Osteocyte (in vitro differentiated cells): ENCODE measurements at regions not wholly inside any gene's neighbourhood (a gene's known extent, or its start where the extent isn't known, plus 50 kb on each side); places are given as distances from the start of the nearest gene placed in this dataset.

Experiments used
- DNase-seq: peaks from one replicate; pipeline ENCODE4 v3.0.0; 2021; ENCODE audit warnings: mixed read lengths; ENCODE audit not compliant: unreplicated experiment; ENCODE audit errors: extremely low spot score
- H3K27ac Mint-ChIP-seq: one replicate; pipeline ENCODE4 v1.8.0; 2021; ENCODE audit warnings: mild to moderate bottlenecking, mixed read lengths; ENCODE audit not compliant: unreplicated experiment
- H3K27me3 Mint-ChIP-seq: one replicate; pipeline ENCODE4 v1.8.0; 2021; ENCODE audit warnings: mixed read lengths; ENCODE audit not compliant: unreplicated experiment
- H3K36me3 Mint-ChIP-seq: one replicate; pipeline ENCODE4 v1.8.0; 2021; ENCODE audit warnings: mixed read lengths; ENCODE audit not compliant: unreplicated experiment
- H3K4me1 Mint-ChIP-seq: one replicate; pipeline ENCODE4 v1.8.0; 2021; ENCODE audit warnings: mixed read lengths; ENCODE audit not compliant: unreplicated experiment
- H3K4me3 Mint-ChIP-seq: one replicate; pipeline ENCODE4 v1.8.0; 2021; ENCODE audit warnings: mild to moderate bottlenecking, moderate library complexity, mixed read lengths; ENCODE audit not compliant: unreplicated experiment
- H3K9me3 Mint-ChIP-seq: one replicate; pipeline ENCODE4 v1.8.0; 2021; ENCODE audit warnings: mixed read lengths; ENCODE audit not compliant: unreplicated experiment
- CTCF ChIP-seq: fragments of 200-600 bp; sonication (generic); IDR thresholded peaks from 2 replicates; pipeline ENCODE4 v1.5.0; 2021; ENCODE audit warnings: antibody characterized with exemption, mild to moderate bottlenecking, moderate library complexity

- no peak overlapping the region for H3K4me3 Mint-ChIP-seq
- H3K9me3 Mint-ChIP-seq: peaks cover 20% of the 10 kb centered on the region
- no peak overlapping the region for H3K27ac Mint-ChIP-seq
- H3K36me3 Mint-ChIP-seq: no peaks in the 10 kb centered on the region
- no peaks in the 10 kb centered on the region for H3K4me1 Mint-ChIP-seq
- no peak for TF ChIP-seq CTCF
- no peaks in the 10 kb centered on the region for H3K27me3 Mint-ChIP-seq
- DNase-seq: no peak
These were observed 492.4 kb upstream of the SORCS1 start for GRCh38 chr10:107656932-107657331.

- Mint-ChIP-seq H3K36me3 (no peaks in the 10 kb centered on the region), H3K9me3 (peaks cover 14% of the 10 kb centered on the region), H3K4me1 (no peaks in the 10 kb centered on the region), H3K4me3 (peak overlapping the region; percentile 69), H3K27ac (peak overlapping the region; percentile 43), H3K27me3 (no peaks in the 10 kb centered on the region)
- TF ChIP-seq CTCF: no peak
- DNase-seq: no peak
These were observed 489.4 kb upstream of the SORCS1 start for GRCh38 chr10:107653832-107654287.

- no peaks in the 10 kb centered on the region for H3K36me3 Mint-ChIP-seq
- no peak for DNase-seq
- no peaks in the 10 kb centered on the region for H3K4me1 Mint-ChIP-seq
- H3K27ac Mint-ChIP-seq: no peak overlapping the region
- H3K9me3 Mint-ChIP-seq: peaks cover 4% of the 10 kb centered on the region
- no peak overlapping the region for H3K4me3 Mint-ChIP-seq
- TF ChIP-seq CTCF: no peak
- H3K27me3 Mint-ChIP-seq: no peaks in the 10 kb centered on the region
These were observed 486.4 kb upstream of the SORCS1 start for GRCh38 chr10:107650939-107651338.

GRCh38 chr10:107649249-107649648 lies 484.7 kb upstream of the SORCS1 start:
- no peaks in the 10 kb centered on the region for H3K27me3 Mint-ChIP-seq

GRCh38 chr10:107647462-107647861 lies 483.0 kb upstream of the SORCS1 start:
- no peak for TF ChIP-seq CTCF
- DNase-seq: no peak
- H3K27ac Mint-ChIP-seq: no peak overlapping the region
- no peaks in the 10 kb centered on the region for H3K36me3 Mint-ChIP-seq
- no peaks in the 10 kb centered on the region for H3K4me1 Mint-ChIP-seq
- H3K27me3 Mint-ChIP-seq: no peaks in the 10 kb centered on the region
- H3K9me3 Mint-ChIP-seq: peaks cover 5% of the 10 kb centered on the region
- no peak overlapping the region for H3K4me3 Mint-ChIP-seq

More at GRCh38 chr10:107649249-107649648, 484.7 kb upstream of the SORCS1 start:
- no peak overlapping the region for H3K4me3 Mint-ChIP-seq
- TF ChIP-seq CTCF: no peak
- no peaks in the 10 kb centered on the region for H3K36me3 Mint-ChIP-seq
- no peak overlapping the region for H3K27ac Mint-ChIP-seq
- no peak for DNase-seq
- no peaks in the 10 kb centered on the region for H3K4me1 Mint-ChIP-seq
- no peaks in the 10 kb centered on the region for H3K9me3 Mint-ChIP-seq
